HepG2 (cell line): ENCODE measurements at regions not wholly inside any gene's neighbourhood (a gene's known extent, or its start where the extent isn't known, plus 50 kb on each side); places are given as distances from the start of the nearest gene placed in this dataset.

ENCODE experiments used
- STAT6 ChIP-seq: sonication (generic); formaldehyde crosslinking; IDR thresholded peaks from 2 replicates; pipeline ENCODE4 v1.4.0; 2020; ENCODE audit warnings: missing genetic modification reagents, mild to moderate bottlenecking, borderline replicate concordance
- THAP9 ChIP-seq: sonication (generic); formaldehyde crosslinking; IDR thresholded peaks from 2 replicates; pipeline ENCODE4; 2020; ENCODE audit warnings: missing genetic modification reagents, mild to moderate bottlenecking, borderline replicate concordance
- ZBTB44 ChIP-seq: sonication (generic); formaldehyde crosslinking; IDR thresholded peaks from 2 replicates; pipeline ENCODE4 v1.4.0; 2020; ENCODE audit warnings: missing genetic modification reagents
- ZMYM4 ChIP-seq: sonication (generic); formaldehyde crosslinking; IDR thresholded peaks from 2 replicates; pipeline ENCODE4 v1.8.1; 2023; ENCODE audit warnings: mild to moderate bottlenecking, missing genetic modification reagents
- ZNF205 ChIP-seq: IDR thresholded peaks from 2 replicates; pipeline ENCODE4 v1.6.1; 2018; ENCODE audit warnings: missing biosample characterization, missing genetic modification reagents

- TF ChIP-seq THAP9 (no peak), ZBTB44 (no peak), ZNF205 (no peak), STAT6 (CRISPR knock-in tag) (no peak), ZMYM4 (CRISPR knock-in tag) (no peak)
Measured at GRCh38 chr6:55034752-55035151, 139.6 kb upstream of the HCRTR2 start (continued).
